ENCODE measurements at regions not wholly inside any gene's neighbourhood (a gene's known extent, or its start where the extent isn't known, plus 50 kb on each side); places are given as distances from the start of the nearest gene placed in this dataset.
"Not testable (repeated sequence)": the region's sequence is repeated elsewhere in the genome, so short reads cannot be mapped to it uniquely, and the experiment has no call there.

GRCh38 chr18:62629031-62629430 lies 86.3 kb upstream of the PHLPP1 start:
- DNase-seq (ENCODE audit: low read depth in 2 of 2) = no peak

- DNase-seq (ENCODE audit: low read depth in 2 of 2) = no peak
These were observed 84.2 kb upstream of the PHLPP1 start for GRCh38 chr18:62631173-62631572.

- DNase-seq (ENCODE audit: low read depth in 2 of 2) = no peak
These were observed 82.4 kb upstream of the PHLPP1 start for GRCh38 chr18:62632788-62633455.

- no peak for DNase-seq (ENCODE audit: low read depth in 2 of 2)
These were observed 80.9 kb upstream of the PHLPP1 start for GRCh38 chr18:62634458-62634857.

- no peak for DNase-seq (ENCODE audit: low read depth in 2 of 2)
These were observed 80.2 kb upstream of the PHLPP1 start for GRCh38 chr18:62634979-62635630.

- DNase-seq (ENCODE audit: low read depth in 2 of 2) = no peak
These were observed 77.9 kb upstream of the PHLPP1 start for GRCh38 chr18:62637403-62637802.

GRCh38 chr18:62637807-62638687 lies 77.3 kb upstream of the PHLPP1 start:
- DNase-seq (ENCODE audit: low read depth in 2 of 2) = peak; percentile 3 to 16

- no peak for DNase-seq (ENCODE audit: low read depth in 2 of 2)
These were observed 72.2 kb upstream of the PHLPP1 start for GRCh38 chr18:62643181-62643580.

- no peak for DNase-seq (ENCODE audit: low read depth in 2 of 2)
These were observed 70.6 kb upstream of the PHLPP1 start for GRCh38 chr18:62644773-62645172.

- DNase-seq (ENCODE audit: low read depth in 2 of 2) = no peak
These were observed 68.2 kb upstream of the PHLPP1 start for GRCh38 chr18:62647179-62647578.

- DNase-seq (ENCODE audit: low read depth in 2 of 2) = no peak
These were observed 67.2 kb upstream of the PHLPP1 start for GRCh38 chr18:62648045-62648678.

- no peak for DNase-seq (ENCODE audit: low read depth in 2 of 2)
These were observed 63.9 kb upstream of the PHLPP1 start for GRCh38 chr18:62651276-62652056.

GRCh38 chr18:62652057-62652629 lies 63.2 kb upstream of the PHLPP1 start:
- not testable (repeated sequence) for DNase-seq (ENCODE audit: low read depth in 2 of 2)

- DNase-seq (ENCODE audit: low read depth in 2 of 2) = no peak
These were observed 59.7 kb upstream of the PHLPP1 start for GRCh38 chr18:62655520-62656219.

- DNase-seq (ENCODE audit: low read depth in 2 of 2) = no peak
These were observed 57.3 kb upstream of the PHLPP1 start for GRCh38 chr18:62658028-62658427.

- no peak for DNase-seq (ENCODE audit: low read depth in 2 of 2)
These were observed 55.6 kb upstream of the PHLPP1 start for GRCh38 chr18:62659698-62660097.

GRCh38 chr18:62660691-62661090 lies 54.6 kb upstream of the PHLPP1 start:
- no peak for DNase-seq (ENCODE audit: low read depth in 2 of 2)

- DNase-seq (ENCODE audit: low read depth in 2 of 2) = no peak
These were observed 51.5 kb upstream of the PHLPP1 start for GRCh38 chr18:62663731-62664336.

- DNase-seq (ENCODE audit: low read depth in 2 of 2) = no peak
These were observed 50.9 kb upstream of the PHLPP1 start for GRCh38 chr18:62664414-62664813.

- no peak for DNase-seq (ENCODE audit: low read depth in 2 of 2)
These were observed 50.2 kb upstream of the PHLPP1 start for GRCh38 chr18:62665188-62665587.
